WTC11 (cell line): ENCODE measurements at regions not wholly inside any gene's neighbourhood (a gene's known extent, or its start where the extent isn't known, plus 50 kb on each side); places are given as distances from the start of the nearest gene placed in this dataset.

ENCODE experiments used
- ATF2 ChIP-seq: sonication (generic); formaldehyde crosslinking; IDR thresholded peaks from 2 replicates; pipeline ENCODE4 v1.8.1; 2022; ENCODE audit warnings: low read depth, missing genetic modification reagents, borderline replicate concordance
- JUN ChIP-seq: sonication (generic); formaldehyde crosslinking; IDR thresholded peaks from 2 replicates; pipeline ENCODE4 v1.8.0; 2023; ENCODE audit warnings: mild to moderate bottlenecking, missing genetic modification reagents
- ZNF416 ChIP-seq: fragments of 250-450 bp; sonication (Bioruptor Pico); IDR thresholded peaks from 2 replicates; pipeline ENCODE4 v1.9.0; 2021; ENCODE audit warnings: mild to moderate bottlenecking, inconsistent platforms

GRCh38 chr4:66284991-66285451 is 614.7 kb upstream of the EPHA5 start:
- TF ChIP-seq ZNF416 (CRISPR knock-in tag) (no peak), ATF2 (CRISPR knock-in tag) (no peak), JUN (no peak)
